ENCODE measurements at regions not wholly inside any gene's neighbourhood (a gene's known extent, or its start where the extent isn't known, plus 50 kb on each side); places are given as distances from the start of the nearest gene placed in this dataset.

- no peaks in the 10 kb centered on the region for H4K20me1 ChIP-seq (ENCODE audit: insufficient read depth)
- H3F3A ChIP-seq (ENCODE audit: insufficient read depth, low read length, poor library complexity, severe bottlenecking) = no peaks in the 10 kb centered on the region
- no peak overlapping the region for H3K4me3 ChIP-seq (ENCODE audit: low read length)
- H3K9me3 ChIP-seq (ENCODE audit: low read length) = no peaks in the 10 kb centered on the region
- no peaks in the 10 kb centered on the region for H3K27me3 ChIP-seq (ENCODE audit: insufficient read depth, low read depth, low read length)
- H2AFZ ChIP-seq (ENCODE audit: low read depth, low read length) = no peak overlapping the region
- no peak for TF ChIP-seq TAF1 (IDR thresholded peaks at IDR 0.05; ENCODE audit: low read depth)
- no peak for TF ChIP-seq SMC3 (conservative IDR thresholded peaks at IDR 0.05; ENCODE audit: poor library complexity)
- TF ChIP-seq EP300 (conservative IDR thresholded peaks at IDR 0.05; ENCODE audit: poor library complexity, severe bottlenecking) = no peak
- TF ChIP-seq REST (IDR thresholded peaks at IDR 0.05; ENCODE audit: borderline replicate concordance) = no peak
- TF ChIP-seq EZH2 (IDR thresholded peaks at IDR 0.05; ENCODE audit: borderline replicate concordance, insufficient read depth, low read length, poor library complexity, severe bottlenecking) = no peak
- TF ChIP-seq RAD21 (conservative IDR thresholded peaks at IDR 0.05) = no peak
- TF ChIP-seq CTCF (IDR thresholded peaks at IDR 0.05; ENCODE audit: poor library complexity, severe bottlenecking) = no peak
- TF ChIP-seq MXI1 (conservative IDR thresholded peaks at IDR 0.05; ENCODE audit: poor library complexity, severe bottlenecking) = no peak
- TF ChIP-seq POLR2AphosphoS5 (IDR thresholded peaks at IDR 0.05) = no peak
- no peaks in the 10 kb centered on the region for H3K9me2 ChIP-seq (ENCODE audit: insufficient read depth, low read length)
- no peak overlapping the region for H3K27ac ChIP-seq (ENCODE audit: low read length)
- no peak overlapping the region for H3K9ac ChIP-seq (ENCODE audit: low read length)
- H3K36me3 ChIP-seq (ENCODE audit: insufficient read depth, low read length) = no peaks in the 10 kb centered on the region
- H3K4me2 ChIP-seq (ENCODE audit: low read length) = no peak overlapping the region
- no peaks in the 10 kb centered on the region for H3K79me2 ChIP-seq (replicated peaks; ENCODE audit: insufficient read depth, low read length)
These were observed 220.3 kb downstream of the C1D start for GRCh38 chr2:67842375-67842959.

GRCh38 chr2:67844024-67844540, 218.7 kb downstream of the C1D start:
- H3K4me3 ChIP-seq (ENCODE audit: low read length) = no peak overlapping the region
- H3K4me2 ChIP-seq (ENCODE audit: low read length) = no peak overlapping the region
- no peaks in the 10 kb centered on the region for H3K79me2 ChIP-seq (replicated peaks; ENCODE audit: insufficient read depth, low read length)
- no peaks in the 10 kb centered on the region for H3K36me3 ChIP-seq (ENCODE audit: insufficient read depth, low read length)
- no peaks in the 10 kb centered on the region for H3F3A ChIP-seq (ENCODE audit: insufficient read depth, low read length, poor library complexity, severe bottlenecking)
- no peak overlapping the region for H2AFZ ChIP-seq (ENCODE audit: low read depth, low read length)
- H4K20me1 ChIP-seq (ENCODE audit: insufficient read depth) = no peaks in the 10 kb centered on the region
- no peaks in the 10 kb centered on the region for H3K27me3 ChIP-seq (ENCODE audit: insufficient read depth, low read depth, low read length)
- no peak overlapping the region for H3K27ac ChIP-seq (ENCODE audit: low read length)
- H3K9me3 ChIP-seq (ENCODE audit: low read length) = no peaks in the 10 kb centered on the region
- no peaks in the 10 kb centered on the region for H3K9me2 ChIP-seq (ENCODE audit: insufficient read depth, low read length)
- H3K9ac ChIP-seq (ENCODE audit: low read length) = no peak overlapping the region
- TF ChIP-seq EZH2 (IDR thresholded peaks at IDR 0.05; ENCODE audit: borderline replicate concordance, insufficient read depth, low read length, poor library complexity, severe bottlenecking) = no peak
- no peak for TF ChIP-seq POLR2AphosphoS5 (IDR thresholded peaks at IDR 0.05)
- no peak for TF ChIP-seq CTCF (IDR thresholded peaks at IDR 0.05; ENCODE audit: poor library complexity, severe bottlenecking)
- TF ChIP-seq SMC3 (conservative IDR thresholded peaks at IDR 0.05; ENCODE audit: poor library complexity) = no peak
- no peak for TF ChIP-seq TAF1 (IDR thresholded peaks at IDR 0.05; ENCODE audit: low read depth)
- no peak for TF ChIP-seq REST (IDR thresholded peaks at IDR 0.05; ENCODE audit: borderline replicate concordance)
- TF ChIP-seq MXI1 (conservative IDR thresholded peaks at IDR 0.05; ENCODE audit: poor library complexity, severe bottlenecking) = no peak
- no peak for TF ChIP-seq RAD21 (conservative IDR thresholded peaks at IDR 0.05)
- TF ChIP-seq EP300 (conservative IDR thresholded peaks at IDR 0.05; ENCODE audit: poor library complexity, severe bottlenecking) = no peak

Measured in neural cell (in vitro differentiated cells).